IPS-NIHi7 (cell line): ENCODE measurements at regions not wholly inside any gene's neighbourhood (a gene's known extent, or its start where the extent isn't known, plus 50 kb on each side); places are given as distances from the start of the nearest gene placed in this dataset.

Experiments
- DNase-seq: peaks from one replicate; pipeline ENCODE4 v3.0.0; 2012; ENCODE audit warnings: mixed read lengths; ENCODE audit errors: extremely low spot score

DNA sequence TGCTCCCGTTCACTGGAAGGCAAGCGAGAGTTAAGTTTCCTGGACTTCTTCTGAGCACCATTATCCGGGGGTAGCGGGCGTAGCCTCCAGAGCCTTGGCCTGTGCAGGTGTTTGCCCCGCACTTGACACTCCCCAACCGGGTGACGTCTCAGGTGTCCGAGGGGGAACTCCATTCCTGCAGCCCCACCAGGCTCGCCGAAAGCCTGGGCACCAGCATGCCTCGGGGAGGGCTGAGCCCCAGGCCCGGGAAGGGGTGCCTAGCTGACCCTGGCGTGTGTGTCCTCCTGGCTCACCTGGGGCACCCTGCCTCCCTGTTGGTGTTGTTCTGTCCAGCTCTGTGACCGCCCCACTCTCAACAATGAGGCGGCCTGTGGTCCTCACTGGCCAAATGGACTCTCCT is 109.4 kb upstream of the GPR26 start:
- DNase-seq = no peak

GRCh38 chr10:123557366-123558108 is 108.6 kb upstream of the GPR26 start:
- no peak for DNase-seq

DNA sequence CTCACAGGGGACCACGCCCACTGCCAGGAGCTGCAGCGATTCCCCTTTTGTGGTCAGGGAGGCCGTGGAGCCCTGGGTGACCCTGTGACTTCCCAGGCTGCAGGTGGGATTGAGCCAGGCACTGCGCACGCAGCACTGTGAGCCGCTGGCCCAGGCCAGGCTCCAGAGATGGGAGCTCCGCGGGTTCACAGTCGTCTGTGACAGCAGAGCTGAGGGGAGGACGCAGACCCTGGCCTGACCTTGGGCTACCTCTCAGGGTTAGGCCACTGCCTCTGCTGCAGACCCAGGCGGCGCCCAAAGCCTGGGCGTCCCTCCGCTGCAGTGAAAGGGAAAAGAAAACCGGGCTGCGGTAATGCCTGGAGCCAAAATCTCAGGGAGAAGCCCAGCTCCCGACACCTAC is 107.5 kb upstream of the GPR26 start:
- no peak for DNase-seq

- DNase-seq = peak; percentile 93
These were observed 106.9 kb upstream of the GPR26 start for GRCh38 chr10:123559066-123559822.

- DNase-seq = no peak
These were observed 106.4 kb upstream of the GPR26 start for GRCh38 chr10:123559823-123560092.

DNA sequence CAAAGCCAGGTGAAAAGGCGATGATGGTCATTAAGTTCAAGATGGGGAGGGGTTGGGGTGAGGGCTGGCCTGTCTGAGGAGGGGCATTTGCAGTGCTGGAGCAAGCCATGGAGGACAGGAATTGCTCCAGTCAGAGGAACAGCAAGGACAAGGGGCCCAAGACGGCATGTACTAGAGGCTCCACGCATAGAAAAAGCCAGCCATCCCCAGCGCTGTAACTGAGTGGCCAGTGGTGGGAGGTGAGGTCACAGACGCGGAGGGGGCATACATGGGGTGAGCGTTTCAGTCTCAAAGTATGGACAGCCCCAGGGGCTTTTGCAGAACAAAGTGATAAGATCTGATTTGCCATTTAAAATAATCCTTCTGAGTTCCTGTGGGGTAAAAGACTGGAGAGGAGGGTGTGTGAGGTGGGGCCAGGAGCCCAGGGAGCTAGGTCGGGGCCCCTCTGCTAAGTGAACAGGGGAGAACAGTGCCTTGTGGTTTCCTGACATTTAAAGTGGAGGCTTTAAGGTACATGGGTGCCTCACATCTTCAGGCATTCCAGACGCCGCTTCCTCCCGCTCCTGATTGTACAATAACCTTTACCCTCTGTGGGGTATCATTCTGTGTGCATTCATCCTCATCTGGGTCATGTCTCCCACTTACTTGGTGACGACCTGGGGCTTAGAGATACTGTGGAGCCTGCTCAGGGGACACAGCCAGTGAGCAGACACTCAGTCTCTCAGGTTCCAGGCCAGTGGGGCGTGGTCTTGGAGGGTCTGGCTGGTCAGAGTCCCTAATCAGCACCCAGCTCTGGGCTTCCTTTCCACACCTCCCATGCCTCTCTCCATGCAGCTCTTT is 105.6 kb upstream of the GPR26 start:
- DNase-seq = no peak

DNA sequence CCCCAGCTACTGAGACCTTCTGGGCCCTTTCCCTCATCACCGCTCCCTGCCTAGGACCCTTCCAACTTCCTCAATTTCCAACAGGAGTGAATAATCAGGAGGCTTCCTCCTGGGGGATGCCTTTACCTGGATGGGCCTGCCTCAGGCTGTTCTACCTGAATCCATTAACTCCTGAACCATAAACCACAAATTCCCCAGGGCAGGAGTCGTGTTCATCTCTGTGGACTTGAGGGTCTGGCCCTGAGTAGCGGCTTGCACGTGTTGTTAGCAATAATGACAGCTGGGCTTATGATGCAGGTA is 105.1 kb upstream of the GPR26 start:
- no peak for DNase-seq

DNA sequence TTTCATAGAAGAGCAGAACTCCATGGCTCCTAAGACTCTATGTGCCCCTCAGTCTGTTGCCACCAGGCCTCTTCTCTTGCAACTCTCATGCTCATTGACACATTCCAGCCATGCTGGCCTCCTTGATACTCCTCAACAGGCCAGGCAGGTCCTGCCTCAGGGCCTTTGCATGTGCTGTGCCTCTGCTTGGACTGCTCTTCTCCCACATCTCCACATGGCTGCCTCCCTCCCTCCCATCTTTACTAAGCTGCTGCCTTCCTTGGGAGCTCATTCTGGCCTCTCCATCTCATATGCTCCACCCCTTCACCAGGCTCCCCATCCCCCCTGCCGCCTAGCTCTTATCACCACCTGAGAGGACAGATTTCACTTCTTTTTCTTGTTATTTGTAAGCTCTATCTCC is 103.8 kb upstream of the GPR26 start:
- DNase-seq = no peak

DNA sequence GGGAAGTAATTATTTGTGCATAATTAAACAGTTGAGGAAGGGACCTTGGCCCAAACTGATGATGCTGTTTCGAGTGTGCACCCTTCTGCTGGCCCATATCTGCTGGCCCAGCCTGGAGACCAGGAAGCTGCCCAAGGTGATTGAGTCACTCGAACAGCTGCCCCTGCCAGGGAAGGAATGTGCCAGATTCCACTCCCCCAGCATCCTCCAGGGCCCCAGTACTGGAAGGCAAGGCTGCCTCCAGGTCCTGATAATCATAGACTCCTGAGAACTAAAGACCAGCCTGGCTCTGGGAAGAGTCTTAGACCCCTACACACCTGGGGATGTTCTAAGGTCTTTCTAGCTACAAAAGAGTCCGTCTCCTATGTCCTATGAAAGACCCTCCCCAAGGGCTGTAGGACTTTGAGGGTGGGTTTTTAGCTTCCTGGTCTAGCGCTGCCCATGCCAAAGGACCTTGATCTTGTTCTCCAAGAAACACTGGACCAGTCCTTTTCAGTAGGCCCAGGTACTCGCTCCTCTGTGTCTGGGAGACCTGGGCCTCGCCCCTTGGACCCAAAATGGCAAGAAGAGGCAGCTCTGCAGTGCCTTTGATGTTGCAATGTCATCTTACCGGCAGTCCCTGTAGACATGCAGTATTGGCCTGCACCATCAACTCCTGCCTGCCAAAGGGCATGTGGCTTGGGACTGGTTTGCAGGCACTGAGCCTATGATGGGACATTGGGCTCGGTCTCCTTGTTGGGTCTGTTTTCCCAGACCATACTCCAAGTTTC is 103.2 kb upstream of the GPR26 start:
- no peak for DNase-seq

GRCh38 chr10:123563581-123563855 is 102.6 kb upstream of the GPR26 start:
- DNase-seq = no peak

DNA sequence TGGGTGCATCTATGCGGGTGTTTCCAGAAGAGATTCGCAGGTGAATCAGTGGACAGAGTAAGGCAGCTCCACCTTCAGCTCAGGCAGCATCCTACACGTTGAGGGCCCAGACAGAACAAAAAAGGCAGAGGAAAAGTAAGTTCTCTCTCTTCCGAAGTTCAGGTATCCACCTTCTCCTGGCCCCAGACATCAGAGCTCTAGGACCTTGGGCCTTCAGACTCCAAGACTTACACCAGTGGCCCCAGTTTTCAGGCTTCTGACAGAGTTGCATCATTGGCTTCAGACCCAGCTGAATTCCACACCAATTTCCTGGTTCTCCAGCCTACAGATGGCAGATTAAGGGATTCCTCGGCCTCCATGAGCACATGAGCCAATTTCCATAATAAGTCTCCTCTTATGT is 102.2 kb upstream of the GPR26 start:
- DNase-seq = no peak

DNA sequence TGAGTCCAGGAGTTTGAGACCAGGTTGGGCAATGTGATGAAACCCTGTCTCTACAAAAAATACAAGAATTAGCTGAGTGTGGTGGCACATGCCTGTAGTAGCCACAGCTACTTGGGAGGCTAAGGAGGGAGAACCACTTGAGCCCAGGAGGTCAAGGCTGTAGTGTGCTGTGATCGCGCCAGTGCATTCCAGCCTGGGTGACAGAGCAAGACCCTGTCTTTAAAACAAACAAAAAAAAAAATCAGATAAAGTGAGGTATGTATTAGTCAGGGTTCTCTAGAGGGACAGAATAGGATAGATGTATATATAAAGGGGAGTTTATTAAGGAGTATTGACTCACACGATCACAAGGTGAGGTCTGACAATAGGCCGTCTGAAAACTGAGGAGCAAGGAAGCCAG is 101.5 kb upstream of the GPR26 start:
- no peak for DNase-seq

DNA sequence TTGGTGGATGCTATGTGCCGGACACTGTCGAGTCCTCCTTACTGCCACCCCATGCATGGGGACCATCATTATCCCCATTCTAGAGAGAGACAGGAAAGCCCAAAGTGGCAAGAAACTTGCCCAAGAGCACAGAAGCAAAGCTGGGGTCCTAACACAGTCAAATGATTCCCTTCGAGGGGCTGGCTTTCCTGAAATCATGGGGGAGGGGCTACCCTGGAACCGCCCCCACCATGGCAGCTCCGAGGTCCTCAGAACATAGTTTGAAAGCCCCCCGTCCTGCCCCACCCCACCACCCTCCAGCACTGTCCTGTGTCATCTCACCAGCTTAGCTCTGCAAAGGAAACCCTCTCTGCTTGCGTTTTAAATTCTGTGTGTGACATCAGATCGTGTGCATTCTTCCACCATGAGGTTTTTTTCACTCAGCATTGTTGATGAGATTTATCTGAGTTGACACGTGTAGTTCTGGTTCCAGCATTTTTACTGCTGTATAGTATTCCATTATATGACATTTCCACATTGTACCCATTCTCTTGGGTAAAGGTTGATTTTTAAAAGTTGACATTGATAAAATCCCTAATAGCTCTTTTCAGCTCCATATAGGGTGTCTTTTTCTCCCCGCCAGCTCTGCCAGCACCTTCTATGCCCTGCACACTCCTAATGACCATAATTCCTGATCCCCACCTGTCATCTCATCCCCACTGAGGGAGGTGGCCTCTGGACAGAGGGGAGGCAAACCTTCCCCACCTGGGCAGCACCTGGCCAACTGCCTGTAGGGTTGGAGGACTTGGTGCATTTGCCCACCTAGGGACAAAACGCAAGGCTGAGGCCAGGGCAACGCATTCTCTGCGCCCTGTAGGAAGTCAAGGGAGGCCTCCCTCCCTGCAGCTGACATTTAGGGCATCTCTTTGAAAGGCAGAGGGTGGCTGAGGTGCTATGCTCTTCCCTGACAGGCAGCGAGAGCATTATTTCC is 100.2 kb upstream of the GPR26 start:
- no peak for DNase-seq

DNA sequence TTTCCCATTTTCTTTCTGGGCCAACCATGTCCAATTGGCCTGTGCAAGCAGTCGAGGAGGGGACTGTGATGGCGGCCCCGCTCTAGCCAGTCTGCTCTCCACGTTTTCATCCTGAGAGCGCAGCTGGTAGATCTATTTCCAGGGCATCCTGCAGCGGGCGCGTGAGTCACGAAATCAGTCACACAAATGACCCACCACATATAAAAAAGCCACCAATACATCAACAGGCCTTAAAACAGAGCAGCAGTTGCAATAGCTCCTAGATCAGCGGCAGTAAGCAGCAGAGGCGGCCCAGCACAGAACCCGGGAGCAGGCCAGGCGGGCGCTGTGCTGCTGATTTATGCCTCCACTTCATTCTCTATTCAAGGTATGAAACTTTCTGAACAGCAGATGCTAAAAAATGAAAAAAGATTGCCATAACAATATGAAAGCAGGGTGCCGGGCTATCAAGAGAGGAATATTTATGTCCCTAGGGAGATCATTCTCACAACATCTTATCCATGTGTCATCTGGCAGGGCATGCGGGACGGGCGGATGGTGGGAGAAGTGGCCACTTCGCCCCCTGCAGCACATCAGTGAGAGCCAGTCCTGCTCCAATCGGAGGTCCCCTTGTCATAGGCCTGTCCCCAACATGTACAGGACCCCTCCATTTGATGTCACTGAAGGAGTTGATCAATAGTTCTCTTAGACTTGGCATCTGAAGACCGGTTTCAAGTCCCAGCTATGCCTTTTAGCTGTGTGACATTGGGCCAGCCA is 98.0 kb upstream of the GPR26 start:
- DNase-seq = no peak

DNA sequence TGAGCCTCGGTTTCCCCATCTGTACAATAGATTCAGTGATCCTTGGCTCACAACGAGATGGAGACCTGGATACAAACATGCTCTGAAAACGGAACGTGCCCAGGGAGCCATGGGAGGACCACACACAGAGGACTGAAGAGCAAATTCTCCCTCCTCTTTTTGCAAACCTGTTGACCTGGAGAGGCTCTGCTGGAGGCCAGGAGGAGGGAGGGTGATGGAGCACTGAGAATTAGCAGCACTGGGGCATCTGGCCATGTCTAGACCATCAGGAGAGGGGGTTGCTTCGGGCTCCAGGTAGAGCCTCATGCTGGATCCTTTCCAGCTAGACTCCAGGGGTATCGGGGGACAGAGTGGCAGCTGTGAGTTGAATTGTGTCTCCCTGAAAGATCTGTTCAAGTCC is 97.4 kb upstream of the GPR26 start:
- no peak for DNase-seq

DNA sequence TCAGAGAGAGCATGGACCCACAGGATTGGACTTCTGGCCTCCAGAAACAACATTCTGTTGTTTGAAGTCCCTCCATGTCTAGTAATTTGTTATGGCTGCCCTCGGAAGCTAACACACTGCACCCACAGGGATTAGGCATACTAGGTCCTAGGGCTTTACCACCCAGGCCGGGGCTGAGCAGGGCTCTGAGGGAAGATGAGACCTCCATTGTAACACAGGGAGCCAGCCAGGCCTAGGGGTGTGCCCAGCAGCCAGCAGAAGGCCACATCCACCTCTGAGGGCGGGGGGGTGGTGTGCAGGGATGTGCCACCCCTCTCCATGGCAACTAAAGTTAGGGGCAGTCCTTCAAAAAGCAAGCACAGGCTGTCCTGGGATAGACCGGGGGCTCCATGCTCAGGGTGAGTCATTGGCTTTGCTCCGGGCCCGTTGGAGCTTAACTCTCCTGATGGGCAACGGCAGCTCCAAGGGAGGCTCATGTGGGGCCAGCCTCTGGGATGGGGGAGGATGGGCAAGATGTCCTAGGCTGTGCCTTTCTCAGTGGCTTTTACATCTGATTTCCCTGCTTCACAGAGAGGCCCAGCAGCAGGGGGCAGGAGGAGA is 96.6 kb upstream of the GPR26 start:
- DNase-seq = no peak

GRCh38 chr10:123570051-123570897 is 95.9 kb upstream of the GPR26 start:
- DNase-seq = no peak

- DNase-seq = no peak
These were observed 95.1 kb upstream of the GPR26 start for GRCh38 chr10:123570898-123571515.

DNA sequence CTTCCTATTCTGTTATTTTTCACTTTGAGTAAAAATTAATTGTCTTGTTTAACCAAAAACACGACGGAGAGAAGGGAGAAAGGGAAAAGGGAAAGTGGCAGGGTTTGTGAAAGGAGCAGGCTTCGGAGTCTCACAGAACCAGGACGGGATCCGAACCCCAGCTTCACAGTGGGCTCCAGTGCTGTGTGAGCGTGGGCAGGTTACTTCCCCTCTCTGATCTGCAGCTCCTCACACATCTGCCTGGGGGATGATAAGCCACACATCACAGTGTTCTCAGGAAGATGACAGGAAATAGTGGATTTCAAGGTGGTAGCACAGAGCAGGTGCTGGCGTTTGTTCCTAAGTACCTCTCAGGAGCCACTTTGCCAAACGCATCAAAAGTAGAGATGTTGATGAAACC is 94.2 kb upstream of the GPR26 start:
- DNase-seq = no peak
